ENCODE measurements at regions not wholly inside any gene's neighbourhood (a gene's known extent, or its start where the extent isn't known, plus 50 kb on each side); places are given as distances from the start of the nearest gene placed in this dataset.
"Not testable (repeated sequence)": the region's sequence is repeated elsewhere in the genome, so short reads cannot be mapped to it uniquely, and the experiment has no call there.

GRCh38 chr6:155762649-155763048, 307.0 kb upstream of the NOX3 start:
- ChIA-PET CTCF (no interaction called here), POLR2A (no interaction called here)
- Histone ChIP-seq H3K36me3 (ENCODE audit: control insufficient read depth, insufficient read depth, low read length) (no peaks in the 10 kb centered on the region), H3K4me3 (ENCODE audit: low read depth, low read length) (no peak overlapping the region), H3K27me3 (ENCODE audit: control insufficient read depth, insufficient read depth, low read length) (no peaks in the 10 kb centered on the region)
- TF ChIP-seq, protein P1, sequence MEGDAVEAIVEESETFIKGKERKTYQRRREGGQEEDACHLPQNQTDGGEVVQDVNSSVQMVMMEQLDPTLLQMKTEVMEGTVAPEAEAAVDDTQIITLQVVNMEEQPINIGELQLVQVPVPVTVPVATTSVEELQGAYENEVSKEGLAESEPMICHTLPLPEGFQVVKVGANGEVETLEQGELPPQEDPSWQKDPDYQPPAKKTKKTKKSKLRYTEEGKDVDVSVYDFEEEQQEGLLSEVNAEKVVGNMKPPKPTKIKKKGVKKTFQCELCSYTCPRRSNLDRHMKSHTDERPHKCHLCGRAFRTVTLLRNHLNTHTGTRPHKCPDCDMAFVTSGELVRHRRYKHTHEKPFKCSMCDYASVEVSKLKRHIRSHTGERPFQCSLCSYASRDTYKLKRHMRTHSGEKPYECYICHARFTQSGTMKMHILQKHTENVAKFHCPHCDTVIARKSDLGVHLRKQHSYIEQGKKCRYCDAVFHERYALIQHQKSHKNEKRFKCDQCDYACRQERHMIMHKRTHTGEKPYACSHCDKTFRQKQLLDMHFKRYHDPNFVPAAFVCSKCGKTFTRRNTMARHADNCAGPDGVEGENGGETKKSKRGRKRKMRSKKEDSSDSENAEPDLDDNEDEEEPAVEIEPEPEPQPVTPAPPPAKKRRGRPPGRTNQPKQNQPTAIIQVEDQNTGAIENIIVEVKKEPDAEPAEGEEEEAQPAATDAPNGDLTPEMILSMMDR (IDR thresholded peaks at IDR 0.05; ENCODE audit: insufficient read depth, low read depth, low read length): no peak
- no peak for DNase-seq (ENCODE audit: low read depth)

DNA sequence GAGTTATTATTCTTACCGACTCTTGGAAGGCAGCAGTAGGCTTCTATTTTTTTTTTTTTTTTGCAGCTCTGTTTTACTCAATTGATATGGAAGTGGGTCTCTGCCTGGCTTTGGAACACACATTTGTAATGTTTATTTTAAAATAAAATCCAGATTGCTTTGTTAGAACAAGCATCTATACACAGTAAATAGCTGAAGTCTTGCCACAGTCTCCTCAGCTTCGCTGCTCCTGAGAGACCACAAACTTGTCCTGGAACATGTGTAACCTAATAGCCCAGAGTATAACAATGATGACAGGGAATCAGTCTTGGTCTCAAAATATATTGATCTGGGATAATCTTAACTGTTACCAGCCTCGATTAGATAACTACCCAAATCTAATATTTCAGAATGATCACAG, 299.8 kb upstream of the NOX3 start:
- Histone ChIP-seq H3K27me3 (ENCODE audit: control insufficient read depth, insufficient read depth, low read length) (no peaks in the 10 kb centered on the region), H3K36me3 (ENCODE audit: control insufficient read depth, insufficient read depth, low read length) (no peaks in the 10 kb centered on the region), H3K4me3 (ENCODE audit: low read depth, low read length) (no peak overlapping the region)
- ChIA-PET CTCF (interaction anchor here (1.2 kb wide), 1 partner anchor 26 kb away, joined by 3 read pairs; no protein-coding TSS in a partner anchor), POLR2A (no interaction called here)
- DNase-seq (ENCODE audit: low read depth): no peak
- TF ChIP-seq, protein P1 (IDR thresholded peaks at IDR 0.05; ENCODE audit: insufficient read depth, low read depth, low read length): no peak

- H3K27me3 ChIP-seq (ENCODE audit: control insufficient read depth, insufficient read depth, low read length); DNase-seq (ENCODE audit: low read depth); H3K4me3 ChIP-seq (ENCODE audit: low read depth, low read length); CTCF ChIA-PET; H3K36me3 ChIP-seq (ENCODE audit: control insufficient read depth, insufficient read depth, low read length); POLR2A ChIA-PET: not testable (repeated sequence)
These were observed 293.1 kb upstream of the NOX3 start for GRCh38 chr6:155748778-155749177.

GRCh38 chr6:155747491-155747890, 291.9 kb upstream of the NOX3 start:
- Histone ChIP-seq H3K4me3 (ENCODE audit: low read depth, low read length) (no peak overlapping the region), H3K27me3 (ENCODE audit: control insufficient read depth, insufficient read depth, low read length) (no peaks in the 10 kb centered on the region), H3K36me3 (ENCODE audit: control insufficient read depth, insufficient read depth, low read length) (no peaks in the 10 kb centered on the region)
- TF ChIP-seq, protein P1 (IDR thresholded peaks at IDR 0.05; ENCODE audit: insufficient read depth, low read depth, low read length): no peak
- POLR2A ChIA-PET: no interaction called here
- CTCF ChIA-PET: interaction anchor here (0.7 kb wide), 1 partner anchor 12 kb away, joined by 3 read pairs; no protein-coding TSS in a partner anchor
- DNase-seq (ENCODE audit: low read depth): no peak

DNA sequence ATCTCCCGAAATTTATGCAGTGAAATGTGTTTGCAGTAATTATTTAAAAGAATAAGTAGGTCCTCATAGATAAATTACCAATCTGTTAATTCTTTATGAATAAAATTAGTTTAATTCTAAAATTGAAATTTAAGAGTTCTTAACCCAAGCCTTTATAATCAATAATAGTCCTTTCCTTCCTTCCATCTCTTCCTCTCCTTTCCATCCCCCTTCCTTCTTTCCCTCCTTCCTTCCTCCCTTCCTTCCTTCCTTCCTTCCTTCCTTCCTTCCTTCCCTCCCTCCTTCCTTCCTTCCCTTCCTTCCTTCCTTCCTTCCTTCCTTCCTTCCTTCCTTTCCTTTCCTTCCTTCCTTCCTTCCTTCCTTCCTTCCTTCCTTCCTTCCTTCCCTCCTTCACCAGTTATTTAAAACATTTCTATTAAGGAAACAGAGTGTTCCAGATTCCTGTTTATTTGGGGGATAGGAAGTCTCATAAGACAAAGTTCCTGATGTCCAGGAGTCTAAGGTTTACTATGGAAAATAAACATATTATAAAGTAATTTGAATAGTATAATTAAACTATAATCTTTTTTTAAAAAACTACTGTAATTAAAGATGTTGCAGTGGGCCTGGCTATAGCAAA, 285.3 kb upstream of the NOX3 start:
- H3K36me3 ChIP-seq (ENCODE audit: control insufficient read depth, insufficient read depth, low read length): no peaks in the 10 kb centered on the region
- TF ChIP-seq, protein P1 (IDR thresholded peaks at IDR 0.05; ENCODE audit: insufficient read depth, low read depth, low read length): no peak
- CTCF ChIA-PET: interaction anchor here (1.4 kb wide), 1 partner anchor 8 kb away, joined by 3 read pairs; no protein-coding TSS in a partner anchor
- POLR2A ChIA-PET: no interaction called here
- H3K27me3 ChIP-seq (ENCODE audit: control insufficient read depth, insufficient read depth, low read length): no peaks in the 10 kb centered on the region
- DNase-seq (ENCODE audit: low read depth): no peak
- H3K4me3 ChIP-seq (ENCODE audit: low read depth, low read length): no peak overlapping the region

GRCh38 chr6:155738602-155739105, 283.0 kb upstream of the NOX3 start:
- ChIA-PET POLR2A (no interaction called here), CTCF (no interaction called here)
- Histone ChIP-seq H3K27me3 (ENCODE audit: control insufficient read depth, insufficient read depth, low read length) (no peaks in the 10 kb centered on the region), H3K36me3 (ENCODE audit: control insufficient read depth, insufficient read depth, low read length) (no peaks in the 10 kb centered on the region), H3K4me3 (ENCODE audit: low read depth, low read length) (no peak overlapping the region)
- DNase-seq (ENCODE audit: low read depth): no peak
- TF ChIP-seq, protein P1 (IDR thresholded peaks at IDR 0.05; ENCODE audit: insufficient read depth, low read depth, low read length): no peak
